GM19463 (cell line): ENCODE measurements at regions not wholly inside any gene's neighbourhood (a gene's known extent, or its start where the extent isn't known, plus 50 kb on each side); places are given as distances from the start of the nearest gene placed in this dataset.

ENCODE experiments used
- ATAC-seq: cut with Tn5 transposase; IDR thresholded peaks from one replicate; pipeline ENCODE4 v1.9.1; 2021; ENCODE audit warnings: mild to moderate bottlenecking, moderate library complexity; ENCODE audit not compliant: unreplicated experiment

DNA sequence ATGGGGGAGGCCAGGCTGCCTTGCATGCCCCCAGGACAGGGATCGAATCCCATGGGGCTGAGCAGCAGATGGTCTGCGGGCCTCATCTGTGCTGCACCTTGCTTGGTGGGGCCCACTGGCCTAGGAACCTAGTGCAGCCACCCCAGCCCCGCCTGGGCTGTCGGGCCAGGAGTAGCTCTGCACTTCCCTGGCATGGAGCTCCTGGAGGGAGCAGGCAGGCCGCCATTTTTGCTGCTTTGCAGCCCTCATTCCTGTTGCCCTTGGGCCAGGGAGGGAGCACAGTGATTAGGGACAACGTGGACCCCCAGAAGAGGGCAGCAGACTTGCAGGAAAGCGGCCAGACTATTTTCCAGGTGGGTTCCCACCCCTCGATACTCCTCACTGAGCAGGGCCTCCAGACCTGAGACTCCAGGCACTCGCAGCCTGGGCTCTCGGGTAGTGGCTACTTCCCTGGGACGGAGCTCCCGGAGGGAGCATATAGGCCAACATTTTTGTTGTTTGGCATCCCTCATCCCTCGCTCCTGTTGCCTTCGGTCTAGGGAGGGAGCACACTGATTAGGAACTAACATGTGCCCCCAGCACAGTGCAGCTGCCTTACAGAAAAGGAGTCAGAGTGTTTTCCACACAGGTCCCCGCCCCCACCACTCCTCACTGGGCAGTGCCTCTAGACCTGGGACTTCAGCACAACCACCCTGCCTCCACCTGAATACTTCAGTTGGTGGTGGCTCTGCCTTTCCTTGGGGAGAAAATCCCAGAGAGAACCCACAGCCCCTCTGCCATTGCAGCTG is 99.5 kb downstream of the MAIP1 start:
- no peak for ATAC-seq

DNA sequence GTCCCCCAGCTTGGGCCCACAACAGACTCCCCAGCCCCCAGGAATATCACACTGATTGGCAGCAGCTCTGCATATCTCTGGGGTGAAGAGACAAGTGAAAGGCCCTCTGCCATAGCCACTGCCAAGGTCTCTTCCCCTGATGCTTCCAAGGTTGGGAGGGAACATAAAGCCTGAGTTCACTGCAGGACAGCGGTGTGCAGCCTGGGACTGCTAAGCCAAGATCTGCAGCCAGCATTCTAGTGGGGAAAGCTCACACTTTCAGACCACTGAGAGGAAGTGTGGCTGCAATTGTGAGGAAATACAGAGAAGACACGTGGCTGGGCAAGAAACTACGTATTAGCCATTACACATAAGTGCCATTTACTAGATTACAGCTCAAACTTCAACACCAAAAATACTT is 100.7 kb downstream of the MAIP1 start:
- ATAC-seq = no peak

GRCh38 chr2:200063155-200063554 is 107.8 kb downstream of the MAIP1 start:
- ATAC-seq = no peak

DNA sequence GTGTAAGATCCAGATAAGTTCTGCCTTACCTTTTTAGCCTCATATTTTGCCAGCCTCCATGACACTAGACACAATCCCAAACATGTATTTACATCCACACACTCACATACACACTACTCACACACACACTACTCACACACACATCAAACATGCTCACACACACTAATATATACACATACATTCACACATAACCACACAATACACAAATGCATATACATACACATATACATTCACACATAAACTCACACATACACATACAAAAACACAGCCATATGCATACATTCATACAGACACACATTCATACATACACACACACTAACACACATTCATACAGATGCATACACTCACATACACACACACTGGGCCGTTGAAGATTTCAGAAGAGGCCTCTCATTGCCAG is 109.5 kb downstream of the MAIP1 start:
- no peak for ATAC-seq

DNA sequence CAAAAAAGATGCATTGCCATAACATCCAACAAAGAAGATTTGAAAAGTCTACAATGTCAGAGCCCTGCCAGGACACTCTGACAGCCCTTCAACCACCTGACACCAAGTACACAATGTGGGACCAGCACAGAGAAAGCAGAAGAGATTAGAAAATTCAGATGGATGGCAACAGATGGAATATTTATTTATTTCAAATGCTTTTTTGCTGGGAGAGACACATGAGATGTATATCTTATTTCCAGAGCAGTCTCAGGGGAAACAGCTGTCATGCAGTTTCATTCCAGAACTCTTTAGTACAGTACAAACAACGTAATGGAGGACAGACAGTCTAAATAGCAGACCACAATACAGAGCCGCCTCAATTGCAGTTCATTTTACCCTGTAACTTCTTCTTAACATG is 110.1 kb downstream of the MAIP1 start:
- no peak for ATAC-seq

DNA sequence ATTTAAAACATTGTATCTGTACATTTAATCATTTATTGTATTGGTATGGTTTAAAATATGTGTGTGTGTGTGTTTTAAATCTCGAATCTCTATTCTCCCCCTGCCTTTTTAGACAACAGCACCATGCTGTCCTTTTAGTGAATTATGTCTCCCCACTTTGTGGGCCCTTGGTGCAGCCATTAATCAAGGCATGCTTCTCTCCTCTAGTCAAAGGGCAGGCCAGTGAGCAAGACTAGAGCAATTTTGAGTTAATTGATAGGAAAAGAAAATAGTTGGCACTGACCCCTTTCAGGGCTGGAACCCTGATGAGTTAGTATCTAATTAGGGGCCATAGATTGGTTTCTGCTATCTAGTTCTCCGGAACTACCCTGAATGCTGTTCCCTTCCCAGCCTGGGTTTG is 111.0 kb downstream of the MAIP1 start:
- ATAC-seq = no peak

GRCh38 chr2:200068642-200069041 is 113.3 kb downstream of the MAIP1 start:
- no peak for ATAC-seq

DNA sequence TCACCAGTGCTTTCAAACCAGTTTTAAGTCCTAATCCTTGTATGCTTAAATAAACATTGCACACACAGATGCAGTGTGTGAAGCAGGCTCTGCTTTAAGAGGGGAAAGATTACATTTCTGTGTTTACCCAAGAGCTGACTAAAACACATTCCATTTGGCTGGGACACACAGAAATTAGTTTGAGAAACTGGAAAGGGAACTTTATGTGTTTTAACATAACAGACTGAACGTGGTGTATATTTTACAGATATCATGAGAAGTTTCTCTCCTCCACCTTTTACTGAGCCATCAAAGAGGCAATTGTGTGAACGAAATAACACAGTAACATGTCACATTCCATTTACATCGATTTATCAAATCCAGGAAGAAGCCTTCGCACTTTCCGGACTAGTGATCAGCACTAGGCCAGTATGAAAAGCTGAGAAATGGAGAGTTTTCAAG is 121.8 kb downstream of the MAIP1 start:
- no peak for ATAC-seq

- ATAC-seq = no peak
Observed at GRCh38 chr2:200077838-200078237, 122.5 kb downstream of the MAIP1 start.

GRCh38 chr2:200079356-200079755 is 124.0 kb downstream of the MAIP1 start:
- ATAC-seq = no peak

- no peak for ATAC-seq
Observed at GRCh38 chr2:200081236-200081635, 125.9 kb downstream of the MAIP1 start.

DNA sequence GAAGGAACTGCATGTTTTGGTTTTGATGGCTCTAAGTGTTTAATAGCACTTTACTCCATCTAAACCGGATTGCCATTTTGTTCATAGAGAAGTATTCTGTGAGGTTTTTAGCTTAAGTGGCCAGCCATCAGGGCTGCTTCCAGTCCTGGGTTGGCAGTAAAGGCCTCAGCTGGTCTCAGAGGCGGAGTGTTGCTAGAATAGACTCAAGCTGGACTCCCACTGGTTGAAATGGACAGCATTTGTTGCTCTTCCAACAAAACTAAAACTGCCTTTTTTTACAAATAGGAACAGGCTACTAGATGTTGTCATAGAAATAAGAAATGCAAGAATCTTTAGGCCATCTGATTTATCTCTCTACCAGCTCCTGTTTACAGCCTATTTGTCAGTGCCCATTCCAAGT is 126.4 kb downstream of the MAIP1 start:
- no peak for ATAC-seq

GRCh38 chr2:200084036-200084435 is 128.7 kb downstream of the MAIP1 start:
- ATAC-seq = no peak

- ATAC-seq = no peak
Observed at GRCh38 chr2:200086911-200087310, 131.5 kb downstream of the MAIP1 start.

DNA sequence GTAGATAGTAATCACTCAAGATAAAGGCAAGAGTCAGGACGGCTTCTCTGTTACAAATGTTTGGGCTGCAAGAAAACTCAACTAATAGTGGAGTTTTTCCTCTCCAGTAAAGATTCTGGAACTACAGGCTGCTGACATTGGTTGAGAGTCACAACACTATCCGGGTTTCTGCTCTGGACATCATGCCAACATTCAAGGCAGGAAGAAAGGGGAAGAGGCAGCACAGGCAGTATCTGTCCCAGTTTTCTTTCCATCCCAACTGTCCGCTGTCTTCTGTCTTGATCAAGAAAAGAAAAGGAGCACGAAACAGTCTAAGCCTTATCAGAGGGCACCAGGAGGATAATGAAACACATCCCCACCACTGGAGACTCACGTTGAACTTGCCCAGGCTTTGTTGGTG is 132.1 kb downstream of the MAIP1 start:
- ATAC-seq = no peak

- no peak for ATAC-seq
Observed at GRCh38 chr2:200089040-200089755, 133.8 kb downstream of the MAIP1 start.

DNA sequence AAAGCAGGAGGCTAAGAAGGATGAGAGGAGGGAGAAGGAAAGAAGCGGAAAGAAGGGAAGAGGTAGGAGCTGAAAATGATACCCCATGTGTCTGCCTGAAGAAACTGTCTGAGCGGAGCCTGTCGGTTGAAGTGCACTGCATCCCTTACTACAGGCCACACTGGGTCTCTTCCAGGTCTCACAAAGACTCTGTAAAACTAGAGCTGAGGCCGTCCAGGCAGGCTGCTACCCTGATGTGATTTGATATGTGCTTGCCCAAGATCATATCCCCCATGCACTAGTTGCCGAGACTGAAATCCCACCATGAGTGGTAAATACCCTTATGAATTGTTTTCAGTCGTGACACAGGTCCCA is 134.4 kb downstream of the MAIP1 start:
- ATAC-seq = no peak

- no peak for ATAC-seq
Observed at GRCh38 chr2:200090683-200091082, 135.3 kb downstream of the MAIP1 start.

GRCh38 chr2:200091126-200091525 is 135.7 kb downstream of the MAIP1 start:
- ATAC-seq = no peak

DNA sequence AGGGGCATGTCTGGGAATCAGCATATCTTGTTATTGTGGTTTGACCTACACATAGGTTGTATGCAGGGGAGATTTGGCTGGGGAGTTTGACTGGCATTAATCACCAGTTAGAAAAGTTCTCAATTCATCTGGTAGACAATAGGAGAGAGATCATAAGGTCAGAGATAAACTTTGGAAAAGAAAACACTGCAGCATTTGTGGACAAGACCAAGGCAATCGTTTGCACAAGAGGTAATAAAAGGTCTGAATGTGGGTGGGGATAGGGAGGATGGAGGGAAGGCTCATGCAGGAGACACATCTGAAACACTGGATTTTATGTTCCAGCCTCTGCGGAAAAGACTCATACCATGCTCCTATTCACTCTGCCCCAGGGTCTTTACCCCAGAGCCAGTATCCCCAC is 136.9 kb downstream of the MAIP1 start:
- ATAC-seq = no peak

GRCh38 chr2:200095436-200095835 is 140.1 kb downstream of the MAIP1 start:
- no peak for ATAC-seq

GRCh38 chr2:200099256-200099655 is 143.9 kb downstream of the MAIP1 start:
- no peak for ATAC-seq

- no peak for ATAC-seq
Observed at GRCh38 chr2:200100027-200100426, 144.6 kb downstream of the MAIP1 start.
